K562 (cell line): ENCODE measurements at regions not wholly inside any gene's neighbourhood (a gene's known extent, or its start where the extent isn't known, plus 50 kb on each side); places are given as distances from the start of the nearest gene placed in this dataset.

Source experiments
- ATAC-seq: fragments of 200-7000 bp; cut with Tn5 transposase; 3 replicates; pipeline ENCODE4 v1.9.1; 2020; ENCODE audit warnings: moderate library complexity
- BruUV-seq: library from RNA; stranded (reverse); fragments of 400-500 nt; replicated peaks from 2 replicates; lab custom pipeline; 2021; lab: Mats Ljungman, UMichigan
- CTCF ChIA-PET: fragments of 300-600 bp; formaldehyde crosslinking; extraction: SDS; loops from one replicate; lab custom pipeline; 2021; ENCODE audit warnings: low intra/inter-chr PET ratio; lab: Yijun Ruan, JAX
- POLR2A ChIA-PET: fragments of 300-600, 350-650 bp; sonication (Branson Sonifier 250); formaldehyde crosslinking; extraction: SDS; loops from one replicate; lab custom pipeline; 2021; ENCODE audit warnings: antibody characterized with exemption, inconsistent platforms; lab: Yijun Ruan, JAX
- DNase-seq, 4 experiments: peaks; one replicate each; pipeline versions ENCODE4 v3.0.0 to v3.0.0-alpha.2; 2011 to 2018; ENCODE audit warnings: low spot score in 3 of 4, mixed read lengths in 3 of 4; ENCODE audit errors: extremely low read depth in 1 of 4
- FAIRE-seq: peaks from 2 replicates; lab custom pipeline; 2011; peaks lifted over from hg19 to GRCh38; lab: Jason Lieb, UNC
- H2AFZ ChIP-seq: 2 replicates; pipeline ENCODE4 v1.6.0; 2011; ENCODE audit warnings: low read depth, low read length, control low read depth, inconsistent platforms
- H3K27ac ChIP-seq: fragments of 200-600 bp; 3 replicates; pipeline ENCODE4 v1.8.0; 2011; ENCODE audit warnings: low read depth, mild to moderate bottlenecking, control low read depth, inconsistent platforms, low read length, moderate library complexity, mixed read lengths; ENCODE audit errors: extremely low read depth
- H3K27me3 ChIP-seq, 2 experiments: fragments of 300-600 bp in 1 of 2; 2 replicates in 1 of 2; 3 replicates in 1 of 2; pipeline versions ENCODE4 v1.6.0 to v1.8.0; 2011; ENCODE audit warnings: inconsistent platforms in 2 of 2, low read length in 2 of 2, mild to moderate bottlenecking in 1 of 2, mixed read lengths in 1 of 2, moderate library complexity in 1 of 2; ENCODE audit not compliant: control insufficient read depth in 2 of 2, insufficient read depth in 2 of 2
- H3K36me3 ChIP-seq: fragments of 300-600 bp; 3 replicates; pipeline ENCODE4 v1.8.0; 2011; ENCODE audit warnings: mild to moderate bottlenecking, low read length, inconsistent platforms; ENCODE audit not compliant: control insufficient read depth, insufficient read depth
- H3K4me1 ChIP-seq, 2 experiments: fragments of 200-600 bp in 1 of 2; replicated peaks in 1 of 2; 2 replicates in 1 of 2; 3 replicates in 1 of 2; pipeline versions ENCODE4 v1.5.1 to v1.8.0; 2011; ENCODE audit warnings: inconsistent platforms in 2 of 2, low read length in 2 of 2, mild to moderate bottlenecking in 1 of 2, mixed read lengths in 1 of 2, moderate library complexity in 1 of 2; ENCODE audit not compliant: control insufficient read depth in 2 of 2, insufficient read depth in 2 of 2
- H3K4me2 ChIP-seq: 2 replicates; pipeline ENCODE4 v1.6.1; 2011; ENCODE audit warnings: low read length, control low read depth, inconsistent platforms, mixed read lengths; ENCODE audit not compliant: insufficient read depth
- H3K4me3 ChIP-seq: fragments of 200-600 bp; sonication (generic), shearing (Covaris generic); 2 replicates; pipeline ENCODE4 v1.5.1; 2016; ENCODE audit warnings: control low read depth, inconsistent platforms
- H3K79me2 ChIP-seq: fragments of 200-600 bp; 3 replicates; pipeline ENCODE4 v1.8.0; 2011; ENCODE audit warnings: low read length, inconsistent platforms; ENCODE audit not compliant: control insufficient read depth, insufficient read depth
- H3K9ac ChIP-seq, 2 experiments: 2 replicates each; pipeline versions ENCODE4 v1.6.0 to v1.6.1; 2011; ENCODE audit warnings: low read depth in 2 of 2, low read length in 2 of 2, control low read depth in 1 of 2, inconsistent platforms in 1 of 2, mild to moderate bottlenecking in 1 of 2, mixed read lengths in 1 of 2; ENCODE audit not compliant: insufficient read depth in 1 of 2
- H3K9me1 ChIP-seq: one replicate; pipeline ENCODE4 v1.6.0; 2011; ENCODE audit warnings: inconsistent platforms, mild to moderate bottlenecking, low read length, moderate library complexity; ENCODE audit not compliant: control insufficient read depth, insufficient read depth
- H3K9me3 ChIP-seq: replicated peaks from 2 replicates; pipeline ENCODE4 v1.5.1; 2011; ENCODE audit warnings: low read depth, low read length, inconsistent platforms; ENCODE audit not compliant: control insufficient read depth, insufficient read depth
- H4K20me1 ChIP-seq: replicated peaks from 2 replicates; pipeline ENCODE4 v1.6.1; 2011; ENCODE audit warnings: low read length, inconsistent platforms, mixed read lengths; ENCODE audit not compliant: control insufficient read depth, insufficient read depth
- DIDO1 ChIP-seq: fragments of 450-650 bp; IDR thresholded peaks from 2 replicates; pipeline ENCODE4 v1.6.1; 2016; ENCODE audit warnings: low read depth, missing biosample characterization, missing genetic modification characterization
- DNMT1 ChIP-seq: fragments of 450-650 bp; IDR thresholded peaks from 2 replicates; pipeline ENCODE4 v1.6.1; 2016; ENCODE audit warnings: antibody characterized with exemption, mild to moderate bottlenecking
- E2F4 ChIP-seq: sonication (generic); formaldehyde crosslinking; IDR thresholded peaks from 2 replicates; pipeline ENCODE4 v1.8.0; 2022; ENCODE audit warnings: mild to moderate bottlenecking, low read depth, missing genetic modification reagents
- KDM5B ChIP-seq: fragments of 200-600 bp; sonication (generic); IDR thresholded peaks from 2 replicates; pipeline ENCODE4 v1.6.1; 2012; ENCODE audit warnings: low read depth, mild to moderate bottlenecking, moderate library complexity, low read length, control low read depth, inconsistent platforms; ENCODE audit not compliant: insufficient replicate concordance
- LARP7 ChIP-seq: fragments of 450-650 bp; IDR thresholded peaks from 2 replicates; pipeline ENCODE4 v1.6.1; 2016
- MEF2D ChIP-seq: conservative IDR thresholded peaks from 2 replicates; pipeline ENCODE4 v1.6.1; 2016; ENCODE audit warnings: low read depth, missing genetic modification characterization, missing compliant biosample characterization
- RBM25 ChIP-seq: fragments of 200-400 bp; formaldehyde crosslinking; IDR thresholded peaks from 2 replicates; pipeline ENCODE4 v1.6.1; 2018; ENCODE audit warnings: low read length, low read depth, moderate library complexity; ENCODE audit not compliant: severe bottlenecking
- SIX5 ChIP-seq, 2 experiments: IDR thresholded peaks; 2 replicates each; pipeline ENCODE4 v1.6.1; 2011; ENCODE audit warnings: low read length in 2 of 2, borderline replicate concordance in 1 of 2, low read depth in 1 of 2, mild to moderate bottlenecking in 1 of 2, moderate library complexity in 1 of 2; ENCODE audit not compliant: insufficient read depth in 1 of 2
- SNRNP70 ChIP-seq: fragments of 200-400 bp; formaldehyde crosslinking; optimal IDR thresholded peaks from 2 replicates; pipeline ENCODE3; 2017; ENCODE audit warnings: low read depth, low read length
- SREBF1 ChIP-seq: fragments of 150-350 bp; IDR thresholded peaks from 2 replicates; pipeline ENCODE4 v1.6.1; 2014; ENCODE audit warnings: antibody characterized with exemption, low read depth, low read length, borderline replicate concordance
- SRF ChIP-seq, 2 experiments: fragments of 250-450, 450-650 bp in 1 of 2; sonication (Bioruptor Pico) in 1 of 2; sonication (generic) in 1 of 2; formaldehyde crosslinking; IDR thresholded peaks; 2 replicates each; pipeline versions ENCODE4 v1.5.0 to v1.5.1; 2020 to 2022; ENCODE audit warnings: mild to moderate bottlenecking in 1 of 2, missing genetic modification reagents in 1 of 2
- TBP ChIP-seq: optimal IDR thresholded peaks from 2 replicates; pipeline ENCODE3; 2011; ENCODE audit warnings: low read depth, low read length, improper control_type of control experiment
- TFAP4 ChIP-seq: sonication (generic); formaldehyde crosslinking; IDR thresholded peaks from 2 replicates; pipeline ENCODE4 v1.8.0; 2022; ENCODE audit warnings: missing genetic modification reagents, mild to moderate bottlenecking, moderate library complexity, borderline replicate concordance
- ZKSCAN8 ChIP-seq: fragments of 200-800 bp; sonication (Bioruptor generic); IDR thresholded peaks from 2 replicates; pipeline ENCODE4 v1.6.1; 2016; ENCODE audit warnings: missing genetic modification characterization, missing compliant biosample characterization
- ZNF121 ChIP-seq: sonication (generic); formaldehyde crosslinking; conservative IDR thresholded peaks from 2 replicates; pipeline ENCODE4 v1.8.0; 2022; ENCODE audit warnings: missing genetic modification reagents
- ZNF197 ChIP-seq: fragments of 200-800 bp; sonication (Bioruptor generic); IDR thresholded peaks from 2 replicates; pipeline ENCODE4 v1.6.1; 2016; ENCODE audit warnings: low read depth, missing genetic modification characterization, missing compliant biosample characterization
- WGBS: fragments of 100-300 bp; shearing (Covaris generic); methylation state at CpG from one replicate; pipeline ENCODE4 v1.1.6; 2016; ENCODE audit warnings: low coverage, mixed read lengths; ENCODE audit not compliant: insufficient coverage; ENCODE audit errors: missing lambda C conversion rate; 5-methylcytosine and 5-hydroxymethylcytosine counted together
- in situ Hi-C: fragments of 300-500 bp; cut with MboI; formaldehyde crosslinking; loops from 4 replicates; pipeline ENCODE4 v1.15.0; 2018; ENCODE audit warnings: inconsistent platforms, mixed read lengths
- intact Hi-C: fragments of 100-400 bp; cut with micrococcal nuclease; formaldehyde crosslinking; loops from 2 replicates; pipeline ENCODE4 v1.14.2; 2022
- TF ChIP-seq, protein P1 (sequence below): fragments of 250-450 bp; sonication (Bioruptor Pico); IDR thresholded peaks from 2 replicates; pipeline ENCODE4 v1.4.0; 2020; ENCODE audit warnings: mild to moderate bottlenecking, moderate library complexity
- TF ChIP-seq, protein P2 (sequence below): fragments of 250-450 bp; sonication (Bioruptor Pico); IDR thresholded peaks from 2 replicates; pipeline ENCODE4 v1.8.0; 2022; ENCODE audit warnings: moderate library complexity, mild to moderate bottlenecking, inconsistent platforms

DNA sequence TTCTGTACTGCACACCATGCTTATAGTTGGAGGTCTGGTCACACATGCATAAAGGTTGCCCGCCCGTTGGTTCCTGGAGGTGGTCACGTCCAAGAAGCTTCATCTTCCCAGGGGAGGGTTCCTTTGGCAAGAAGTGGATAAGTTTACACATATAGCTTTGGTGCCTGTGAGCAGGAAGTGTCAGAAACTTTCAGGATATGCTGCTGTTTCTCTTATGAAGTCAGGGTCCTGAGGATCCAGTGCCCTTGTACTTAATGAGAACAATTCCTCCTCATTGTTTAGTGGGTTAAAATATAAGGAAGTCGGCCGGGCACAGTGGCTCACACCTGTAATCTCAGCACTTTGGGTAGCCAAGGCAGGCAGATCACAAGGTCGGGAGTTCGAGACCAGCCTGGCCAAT is 115.5 kb upstream of the DUSP22 start:
- 2% methylated on average over 7 of the region's 7 CpGs for WGBS
- Histone ChIP-seq H3K27ac (no peak overlapping the region), H3K4me3 (no peak overlapping the region), H3K79me2 (no peaks in the 10 kb centered on the region), H3K36me3 (no peaks in the 10 kb centered on the region), H3K9me3 (0 out of 2 replicates have a peak, but pooled peaks cover 2% of the 10 kb centered on the region), H3K4me1 (no peaks in the 10 kb centered on the region; a peak in 1 of 5 replicates), H3K27me3 (peaks cover 0 to 19% of the 10 kb centered on the region in 2 experiments; a peak in 2 of 5 replicates), H4K20me1 (no peaks in the 10 kb centered on the region), H3K9me1 (no peaks in the 10 kb centered on the region), H3K4me2 (no peak overlapping the region), H2AFZ (no peak overlapping the region), H3K9ac (no peak overlapping the region)
- in situ Hi-C loops (no loop called here), intact Hi-C loops (no loop called here)
- ATAC-seq (no peak), DNase-seq (no peak), FAIRE-seq (peak; percentile 42)
- BruUV-seq: no TSS peak
- ChIA-PET CTCF (no interaction called here), POLR2A (no interaction called here)
- TF ChIP-seq SREBF1 (no peak), ZNF121 (CRISPR knock-in tag) (no peak), E2F4 (CRISPR knock-in tag) (no peak), LARP7 (no peak), TBP (no peak), DIDO1 (tag) (no peak), SIX5 (IDR thresholded peaks at IDR 0.05; ENCODE audit: borderline replicate concordance in 1 of 2, insufficient read depth in 1 of 2, low read depth in 1 of 2, low read length in 2 of 2) (no peak), TFAP4 (no peak), KDM5B (no peak), SNRNP70 (no peak), SRF (CRISPR knock-in tag; IDR thresholded peaks at IDR 0.05) (no peak), MEF2D (no peak), DNMT1 (no peak), ZKSCAN8 (no peak), RBM25 (no peak), ZNF197 (CRISPR knock-in tag) (no peak)
- TF ChIP-seq, protein P1, sequence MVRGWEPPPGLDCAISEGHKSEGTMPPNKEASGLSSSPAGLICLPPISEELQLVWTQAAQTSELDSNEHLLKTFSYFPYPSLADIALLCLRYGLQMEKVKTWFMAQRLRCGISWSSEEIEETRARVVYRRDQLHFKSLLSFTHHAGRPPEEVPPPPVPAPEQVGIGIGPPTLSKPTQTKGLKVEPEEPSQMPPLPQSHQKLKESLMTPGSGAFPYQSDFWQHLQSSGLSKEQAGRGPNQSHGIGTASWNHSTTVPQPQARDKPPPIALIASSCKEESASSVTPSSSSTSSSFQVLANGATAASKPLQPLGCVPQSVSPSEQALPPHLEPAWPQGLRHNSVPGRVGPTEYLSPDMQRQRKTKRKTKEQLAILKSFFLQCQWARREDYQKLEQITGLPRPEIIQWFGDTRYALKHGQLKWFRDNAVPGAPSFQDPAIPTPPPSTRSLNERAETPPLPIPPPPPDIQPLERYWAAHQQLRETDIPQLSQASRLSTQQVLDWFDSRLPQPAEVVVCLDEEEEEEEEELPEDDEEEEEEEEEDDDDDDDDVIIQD (CRISPR knock-in tag): no peak
- TF ChIP-seq, protein P2, sequence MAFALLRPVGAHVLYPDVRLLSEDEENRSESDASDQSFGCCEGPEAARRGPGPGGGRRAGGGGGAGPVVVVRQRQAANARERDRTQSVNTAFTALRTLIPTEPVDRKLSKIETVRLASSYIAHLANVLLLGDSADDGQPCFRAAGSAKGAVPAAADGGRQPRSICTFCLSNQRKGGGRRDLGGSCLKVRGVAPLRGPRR (CRISPR knock-in tag): no peak
